ENCODE measurements at regions not wholly inside any gene's neighbourhood (a gene's known extent, or its start where the extent isn't known, plus 50 kb on each side); places are given as distances from the start of the nearest gene placed in this dataset.

GRCh38 chr11:23166376-23166775 is 306.1 kb upstream of the CCDC179 start:
- Histone ChIP-seq H3K4me3 (no peak overlapping the region), H3K27ac (no peak overlapping the region), H3K4me1 (peaks cover 6% of the 10 kb centered on the region), H3K9me3 (ENCODE audit: low read depth) (no peaks in the 10 kb centered on the region), H3K9ac (no peak overlapping the region), H3F3A (ENCODE audit: low read depth) (no peaks in the 10 kb centered on the region), H3K4me2 (no peak overlapping the region), H3K36me3 (no peaks in the 10 kb centered on the region), H2AFZ (replicated peaks) (no peak overlapping the region), H3K79me2 (ENCODE audit: low read depth) (no peaks in the 10 kb centered on the region), H3K27me3 (no peaks in the 10 kb centered on the region), H4K20me1 (ENCODE audit: low read depth) (no peaks in the 10 kb centered on the region)
- Mint-ChIP-seq H3K27me3 (ENCODE audit: insufficient read depth, low read depth) (no peaks in the 10 kb centered on the region), H3K36me3 (no peaks in the 10 kb centered on the region), H3K4me3 (no peak overlapping the region), H3K27ac (no peak overlapping the region), H3K9me3 (no peaks in the 10 kb centered on the region), H3K4me1 (peaks cover 2% of the 10 kb centered on the region)
- DNase-seq (ENCODE audit: low spot score) = no peak
- TF ChIP-seq EZH2 (IDR thresholded peaks at IDR 0.05) = no peak
- TF ChIP-seq EZH2phosphoT487 (IDR thresholded peaks at IDR 0.05) = no peak
- TF ChIP-seq CTCF (IDR thresholded peaks at IDR 0.05) = no peak

GRCh38 chr11:23179609-23180008 is 319.3 kb upstream of the CCDC179 start:
- H3K4me3 Mint-ChIP-seq = no peak overlapping the region
- no peak for TF ChIP-seq EZH2 (IDR thresholded peaks at IDR 0.05)
- TF ChIP-seq CTCF (IDR thresholded peaks at IDR 0.05) = no peak
- TF ChIP-seq EZH2phosphoT487 (IDR thresholded peaks at IDR 0.05) = no peak
- no peak overlapping the region for H3K9ac ChIP-seq
- H3K27me3 Mint-ChIP-seq (ENCODE audit: insufficient read depth, low read depth) = no peaks in the 10 kb centered on the region
- H3K4me1 ChIP-seq = no peaks in the 10 kb centered on the region
- H3F3A ChIP-seq (ENCODE audit: low read depth) = no peaks in the 10 kb centered on the region
- no peak overlapping the region for H3K27ac ChIP-seq
- DNase-seq (ENCODE audit: low spot score) = no peak
- H2AFZ ChIP-seq (replicated peaks) = no peak overlapping the region
- no peaks in the 10 kb centered on the region for H3K36me3 ChIP-seq
- H3K27me3 ChIP-seq = no peaks in the 10 kb centered on the region
- no peaks in the 10 kb centered on the region for H3K36me3 Mint-ChIP-seq
- H3K9me3 ChIP-seq (ENCODE audit: low read depth) = no peaks in the 10 kb centered on the region
- no peaks in the 10 kb centered on the region for H3K4me1 Mint-ChIP-seq
- no peaks in the 10 kb centered on the region for H4K20me1 ChIP-seq (ENCODE audit: low read depth)
- H3K9me3 Mint-ChIP-seq = no peaks in the 10 kb centered on the region
- H3K27ac Mint-ChIP-seq = no peak overlapping the region
- no peak overlapping the region for H3K4me2 ChIP-seq
- no peak overlapping the region for H3K4me3 ChIP-seq
- no peaks in the 10 kb centered on the region for H3K79me2 ChIP-seq (ENCODE audit: low read depth)

GRCh38 chr11:23181022-23181807 is 320.9 kb upstream of the CCDC179 start:
- Histone ChIP-seq H3K27ac (no peak overlapping the region), H3K4me1 (no peaks in the 10 kb centered on the region), H4K20me1 (ENCODE audit: low read depth) (no peaks in the 10 kb centered on the region), H3K27me3 (no peaks in the 10 kb centered on the region), H3K9me3 (ENCODE audit: low read depth) (no peaks in the 10 kb centered on the region), H3K9ac (no peak overlapping the region), H2AFZ (replicated peaks) (peak overlapping the region; percentile 26), H3K36me3 (no peaks in the 10 kb centered on the region), H3F3A (ENCODE audit: low read depth) (no peaks in the 10 kb centered on the region), H3K4me3 (no peak overlapping the region), H3K4me2 (no peak overlapping the region), H3K79me2 (ENCODE audit: low read depth) (no peaks in the 10 kb centered on the region)
- H3K4me3 Mint-ChIP-seq = no peak overlapping the region
- H3K9me3 Mint-ChIP-seq = no peaks in the 10 kb centered on the region
- no peak overlapping the region for H3K27ac Mint-ChIP-seq
- no peaks in the 10 kb centered on the region for H3K27me3 Mint-ChIP-seq (ENCODE audit: insufficient read depth, low read depth)
- TF ChIP-seq CTCF (IDR thresholded peaks at IDR 0.05) = no peak
- no peak for TF ChIP-seq EZH2 (IDR thresholded peaks at IDR 0.05)
- no peak for TF ChIP-seq EZH2phosphoT487 (IDR thresholded peaks at IDR 0.05)
- no peaks in the 10 kb centered on the region for H3K36me3 Mint-ChIP-seq
- DNase-seq (ENCODE audit: low spot score) = no peak
- no peaks in the 10 kb centered on the region for H3K4me1 Mint-ChIP-seq

All from neural progenitor cell (in vitro differentiated cells).